Testis (tissue), 2 donors: ENCODE measurements at regions not wholly inside any gene's neighbourhood (a gene's known extent, or its start where the extent isn't known, plus 50 kb on each side); places are given as distances from the start of the nearest gene placed in this dataset.

Experiments used
- POLR2A ChIP-seq: fragments of 450-650 bp; IDR thresholded peaks from one replicate; pipeline ENCODE4 v1.6.1; 2017; ENCODE audit warnings: antibody characterized with exemption, mild to moderate bottlenecking, moderate library complexity
- TF ChIP-seq, protein P1 (sequence below), 3 experiments: fragments of 450-650 bp in 2 of 3; fragments of 200-600 bp in 1 of 3; sonication (generic) in 1 of 3; IDR thresholded peaks; one replicate each; pipeline ENCODE4 v1.5.1; 2016 to 2019; ENCODE audit warnings: antibody characterized with exemption in 3 of 3, mild to moderate bottlenecking in 2 of 3, moderate library complexity in 1 of 3

DNA sequence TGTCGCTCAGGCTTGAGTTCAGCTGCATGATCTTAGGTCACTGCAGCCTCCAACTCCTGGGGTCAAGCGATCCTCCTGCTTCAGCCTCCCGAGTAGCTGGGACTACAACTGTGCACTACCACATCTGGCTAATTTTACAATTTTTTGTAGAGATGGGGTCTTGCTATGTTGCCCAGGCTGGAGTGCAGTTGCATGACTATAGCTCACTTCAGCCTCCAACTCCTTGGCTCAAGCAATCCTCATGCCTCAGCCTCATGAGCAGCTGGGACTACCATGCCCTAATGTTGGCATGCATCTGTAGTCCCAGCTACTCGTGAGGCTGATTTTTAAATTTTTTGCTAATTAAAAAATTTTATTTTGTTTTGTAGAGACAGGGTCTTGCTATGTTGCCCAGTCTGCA lies 101.9 kb upstream of the NPTX2 start:
- TF ChIP-seq POLR2A = no peak
- TF ChIP-seq, protein P1, sequence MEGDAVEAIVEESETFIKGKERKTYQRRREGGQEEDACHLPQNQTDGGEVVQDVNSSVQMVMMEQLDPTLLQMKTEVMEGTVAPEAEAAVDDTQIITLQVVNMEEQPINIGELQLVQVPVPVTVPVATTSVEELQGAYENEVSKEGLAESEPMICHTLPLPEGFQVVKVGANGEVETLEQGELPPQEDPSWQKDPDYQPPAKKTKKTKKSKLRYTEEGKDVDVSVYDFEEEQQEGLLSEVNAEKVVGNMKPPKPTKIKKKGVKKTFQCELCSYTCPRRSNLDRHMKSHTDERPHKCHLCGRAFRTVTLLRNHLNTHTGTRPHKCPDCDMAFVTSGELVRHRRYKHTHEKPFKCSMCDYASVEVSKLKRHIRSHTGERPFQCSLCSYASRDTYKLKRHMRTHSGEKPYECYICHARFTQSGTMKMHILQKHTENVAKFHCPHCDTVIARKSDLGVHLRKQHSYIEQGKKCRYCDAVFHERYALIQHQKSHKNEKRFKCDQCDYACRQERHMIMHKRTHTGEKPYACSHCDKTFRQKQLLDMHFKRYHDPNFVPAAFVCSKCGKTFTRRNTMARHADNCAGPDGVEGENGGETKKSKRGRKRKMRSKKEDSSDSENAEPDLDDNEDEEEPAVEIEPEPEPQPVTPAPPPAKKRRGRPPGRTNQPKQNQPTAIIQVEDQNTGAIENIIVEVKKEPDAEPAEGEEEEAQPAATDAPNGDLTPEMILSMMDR (IDR thresholded peaks at IDR 0.05) = no peak
